SK-MEL-5 (cell line): ENCODE measurements at regions not wholly inside any gene's neighbourhood (a gene's known extent, or its start where the extent isn't known, plus 50 kb on each side); places are given as distances from the start of the nearest gene placed in this dataset.
"Not testable (repeated sequence)": the region's sequence is repeated elsewhere in the genome, so short reads cannot be mapped to it uniquely, and the experiment has no call there.

Source experiments
- DNase-seq: peaks from one replicate; pipeline ENCODE4 v3.0.0-alpha.2; 2016; ENCODE audit warnings: low read depth, low spot score
- in situ Hi-C: cut with HindIII; loops from 2 replicates; pipeline ENCODE4 v1.10.0; 2016; ENCODE audit warnings: low sequenced_read_pairs, high pct_unique_total_duplicates, low pct_unique_long_range_greater_than_20kb

- in situ Hi-C loops, result no loop called here
- DNase-seq, result no peak
Observed at GRCh38 chr1:219041141-219041540, 132.5 kb upstream of the LYPLAL1 start.

GRCh38 chr1:219041818-219042217 is 131.9 kb upstream of the LYPLAL1 start:
- in situ Hi-C loops, result no loop called here
- no peak for DNase-seq

- in situ Hi-C loops, result no loop called here
- DNase-seq, result no peak
Observed at GRCh38 chr1:219042769-219043168, 130.9 kb upstream of the LYPLAL1 start.

- in situ Hi-C loops, result no loop called here
- DNase-seq, result no peak
Observed at GRCh38 chr1:219045246-219045645, 128.4 kb upstream of the LYPLAL1 start.

- no peak for DNase-seq
- in situ Hi-C loops, result no loop called here
Observed at GRCh38 chr1:219049501-219049900, 124.2 kb upstream of the LYPLAL1 start.

GRCh38 chr1:219050086-219050821 is 123.4 kb upstream of the LYPLAL1 start:
- in situ Hi-C loops, result no loop called here
- no peak for DNase-seq

- in situ Hi-C loops, result no loop called here
- no peak for DNase-seq
Observed at GRCh38 chr1:219050822-219051125, 122.9 kb upstream of the LYPLAL1 start.

- in situ Hi-C loops, result no loop called here
- no peak for DNase-seq
Observed at GRCh38 chr1:219051547-219051946, 122.1 kb upstream of the LYPLAL1 start.

- in situ Hi-C loops, result no loop called here
- DNase-seq, result no peak
Observed at GRCh38 chr1:219058891-219059820, 114.5 kb upstream of the LYPLAL1 start.

GRCh38 chr1:219060798-219061197 is 112.9 kb upstream of the LYPLAL1 start:
- in situ Hi-C loops, result loop anchor here (10.0 kb wide), 1 partner anchor 324 kb away; no protein-coding TSS in a partner anchor

GRCh38 chr1:219062161-219062560 is 111.5 kb upstream of the LYPLAL1 start:
- in situ Hi-C loops, result loop anchor here (10.0 kb wide), 1 partner anchor 323 kb away; no protein-coding TSS in a partner anchor
- DNase-seq, result no peak

More at GRCh38 chr1:219060798-219061197, 112.9 kb upstream of the LYPLAL1 start:
- no peak for DNase-seq

GRCh38 chr1:219066098-219066497 is 107.6 kb upstream of the LYPLAL1 start:
- in situ Hi-C loops, result loop anchor here (10.0 kb wide), 1 partner anchor 319 kb away; no protein-coding TSS in a partner anchor

GRCh38 chr1:219066631-219067349 is 106.9 kb upstream of the LYPLAL1 start:
- peak; percentile 61 for DNase-seq
- in situ Hi-C loops, result loop anchor here (10.0 kb wide), 1 partner anchor 318 kb away; no protein-coding TSS in a partner anchor

More at GRCh38 chr1:219066098-219066497, 107.6 kb upstream of the LYPLAL1 start:
- DNase-seq, result peak; percentile 3

- no peak for DNase-seq
- in situ Hi-C loops, result loop anchor here (10.0 kb wide), 1 partner anchor 317 kb away; no protein-coding TSS in a partner anchor
Observed at GRCh38 chr1:219067350-219067712, 106.3 kb upstream of the LYPLAL1 start.

GRCh38 chr1:219070395-219070794 is 103.3 kb upstream of the LYPLAL1 start:
- DNase-seq, in situ Hi-C loops: not testable (repeated sequence)

- no peak for DNase-seq
- in situ Hi-C loops, result no loop called here
Observed at GRCh38 chr1:219071209-219071608, 102.5 kb upstream of the LYPLAL1 start.

GRCh38 chr1:219072329-219072728 is 101.3 kb upstream of the LYPLAL1 start:
- in situ Hi-C loops, result no loop called here

More at GRCh38 chr1:219072329-219072728, 101.3 kb upstream of the LYPLAL1 start:
- DNase-seq, result no peak
